Epithelial cell of esophagus (primary cell): ENCODE measurements at regions not wholly inside any gene's neighbourhood (a gene's known extent, or its start where the extent isn't known, plus 50 kb on each side); places are given as distances from the start of the nearest gene placed in this dataset.

Experiments used
- DNase-seq: peaks from one replicate; pipeline ENCODE4 v3.0.0; 2010; ENCODE audit warnings: low read depth
- H3K4me3 ChIP-seq: 2 replicates; pipeline ENCODE4 v1.5.1; 2011; ENCODE audit warnings: mild to moderate bottlenecking, low read length, control low read depth
- TF ChIP-seq, protein P1 (sequence below): IDR thresholded peaks from 2 replicates; pipeline ENCODE4 v1.5.1; 2011; ENCODE audit warnings: low read depth, mild to moderate bottlenecking, low read length, control low read depth, inconsistent platforms; ENCODE audit not compliant: insufficient read depth; ENCODE audit errors: missing control alignments

- TF ChIP-seq, protein P1, sequence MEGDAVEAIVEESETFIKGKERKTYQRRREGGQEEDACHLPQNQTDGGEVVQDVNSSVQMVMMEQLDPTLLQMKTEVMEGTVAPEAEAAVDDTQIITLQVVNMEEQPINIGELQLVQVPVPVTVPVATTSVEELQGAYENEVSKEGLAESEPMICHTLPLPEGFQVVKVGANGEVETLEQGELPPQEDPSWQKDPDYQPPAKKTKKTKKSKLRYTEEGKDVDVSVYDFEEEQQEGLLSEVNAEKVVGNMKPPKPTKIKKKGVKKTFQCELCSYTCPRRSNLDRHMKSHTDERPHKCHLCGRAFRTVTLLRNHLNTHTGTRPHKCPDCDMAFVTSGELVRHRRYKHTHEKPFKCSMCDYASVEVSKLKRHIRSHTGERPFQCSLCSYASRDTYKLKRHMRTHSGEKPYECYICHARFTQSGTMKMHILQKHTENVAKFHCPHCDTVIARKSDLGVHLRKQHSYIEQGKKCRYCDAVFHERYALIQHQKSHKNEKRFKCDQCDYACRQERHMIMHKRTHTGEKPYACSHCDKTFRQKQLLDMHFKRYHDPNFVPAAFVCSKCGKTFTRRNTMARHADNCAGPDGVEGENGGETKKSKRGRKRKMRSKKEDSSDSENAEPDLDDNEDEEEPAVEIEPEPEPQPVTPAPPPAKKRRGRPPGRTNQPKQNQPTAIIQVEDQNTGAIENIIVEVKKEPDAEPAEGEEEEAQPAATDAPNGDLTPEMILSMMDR = no peak
- DNase-seq = no peak
- no peak overlapping the region for H3K4me3 ChIP-seq
Observed at GRCh38 chr21:22927469-22927868, 1929.3 kb downstream of the NCAM2 start.

GRCh38 chr21:22941779-22942490 is 1943.7 kb downstream of the NCAM2 start:
- no peak overlapping the region for H3K4me3 ChIP-seq
- no peak for DNase-seq
- TF ChIP-seq, protein P1 = no peak

GRCh38 chr21:22955559-22955958 is 1957.3 kb downstream of the NCAM2 start:
- H3K4me3 ChIP-seq = no peak overlapping the region
- TF ChIP-seq, protein P1 = no peak
- no peak for DNase-seq

DNA sequence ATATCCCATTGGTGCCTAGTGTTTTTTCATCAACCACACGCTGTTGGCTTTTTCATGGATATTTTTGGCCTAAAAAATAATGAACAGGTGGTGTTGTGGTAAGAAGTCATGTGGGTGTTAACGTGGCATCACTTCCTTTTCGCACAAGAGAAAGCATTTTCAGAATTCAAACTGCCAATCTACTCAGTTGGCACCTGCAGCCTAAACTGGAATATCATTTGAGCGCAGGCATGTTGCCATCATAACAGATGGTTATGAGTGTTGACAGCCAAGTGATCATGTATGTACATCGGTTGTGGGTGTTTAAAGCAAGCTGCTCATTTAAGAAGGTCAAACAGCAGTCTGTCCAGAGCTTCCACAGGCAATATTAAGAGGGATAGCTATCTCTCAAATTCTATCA is 1963.0 kb downstream of the NCAM2 start:
- TF ChIP-seq, protein P1 = no peak
- no peak for DNase-seq
- no peak overlapping the region for H3K4me3 ChIP-seq

DNA sequence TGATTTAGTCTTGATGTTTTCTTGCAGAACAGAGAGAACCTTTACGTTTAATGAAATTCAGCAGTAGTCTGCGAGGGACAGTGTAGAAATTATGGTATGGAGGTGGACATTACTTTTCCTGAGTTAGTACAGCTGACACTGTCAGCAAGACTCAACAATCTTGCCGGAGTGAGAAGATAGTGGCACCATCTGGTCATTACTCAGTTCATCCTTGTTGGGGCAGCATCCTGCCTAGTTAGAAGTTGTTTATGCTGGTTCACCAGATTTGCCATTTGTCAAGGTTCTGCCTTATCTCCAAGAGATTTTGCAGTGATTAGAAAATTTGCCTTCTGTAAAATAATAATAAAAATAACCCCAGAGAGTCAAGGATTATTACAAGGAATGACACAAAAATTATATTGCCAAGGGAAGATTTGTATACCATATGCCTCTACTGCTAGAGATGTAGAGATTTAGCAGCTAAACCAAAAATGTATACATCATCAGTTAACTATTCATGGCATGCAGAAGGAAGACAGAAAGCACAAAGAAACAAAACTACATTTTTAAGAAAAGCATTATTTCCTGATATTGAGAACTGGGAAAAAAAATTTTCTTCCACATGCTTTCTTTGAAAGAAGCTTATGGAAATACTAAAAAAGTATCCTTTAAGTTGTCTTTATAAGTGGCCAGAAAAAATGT is 1967.4 kb downstream of the NCAM2 start:
- TF ChIP-seq, protein P1 = no peak
- no peak for DNase-seq
- H3K4me3 ChIP-seq = no peak overlapping the region

GRCh38 chr21:22981819-22982218 is 1983.6 kb downstream of the NCAM2 start:
- DNase-seq = no peak
- TF ChIP-seq, protein P1 = no peak
- H3K4me3 ChIP-seq = no peak overlapping the region
